ENCODE measurements at regions not wholly inside any gene's neighbourhood (a gene's known extent, or its start where the extent isn't known, plus 50 kb on each side); places are given as distances from the start of the nearest gene placed in this dataset. TPM values are rescaled to one million over a fixed set of nuclear protein-coding genes. Genes with fewer than 3 reads are reported as not detected.

DNA sequence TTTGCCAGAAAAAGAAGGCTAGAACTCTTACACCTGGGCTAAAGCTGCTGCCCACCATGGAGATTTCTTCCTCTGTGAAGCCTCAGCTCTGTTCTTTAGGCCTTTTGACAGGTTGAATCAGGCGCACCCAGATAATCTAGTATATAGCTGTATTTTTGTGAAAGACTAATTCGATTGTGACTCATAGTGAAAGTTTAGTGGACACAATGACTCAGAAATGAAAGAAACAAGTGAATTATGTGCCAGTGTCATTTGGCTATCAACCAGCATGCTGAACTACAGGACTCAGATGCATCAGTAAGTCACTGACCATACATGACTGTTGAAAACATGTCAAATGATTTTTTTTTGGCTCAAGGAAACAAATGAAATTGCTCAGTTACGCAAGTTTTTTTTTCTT is 425.4 kb downstream of the SLITRK2 start:
- H3K9me3 ChIP-seq, result no peaks in the 10 kb centered on the region
- ATAC-seq (no peak), DNase-seq (no peak)
- intact Hi-C loops (cut with DNase I, micrococcal nuclease), result no loop called here
- H3K36me3 ChIP-seq (ENCODE audit: low read depth), result no peaks in the 10 kb centered on the region
- H3K4me1 ChIP-seq (ENCODE audit: low read depth), result no peaks in the 10 kb centered on the region
- TF ChIP-seq, protein P1, sequence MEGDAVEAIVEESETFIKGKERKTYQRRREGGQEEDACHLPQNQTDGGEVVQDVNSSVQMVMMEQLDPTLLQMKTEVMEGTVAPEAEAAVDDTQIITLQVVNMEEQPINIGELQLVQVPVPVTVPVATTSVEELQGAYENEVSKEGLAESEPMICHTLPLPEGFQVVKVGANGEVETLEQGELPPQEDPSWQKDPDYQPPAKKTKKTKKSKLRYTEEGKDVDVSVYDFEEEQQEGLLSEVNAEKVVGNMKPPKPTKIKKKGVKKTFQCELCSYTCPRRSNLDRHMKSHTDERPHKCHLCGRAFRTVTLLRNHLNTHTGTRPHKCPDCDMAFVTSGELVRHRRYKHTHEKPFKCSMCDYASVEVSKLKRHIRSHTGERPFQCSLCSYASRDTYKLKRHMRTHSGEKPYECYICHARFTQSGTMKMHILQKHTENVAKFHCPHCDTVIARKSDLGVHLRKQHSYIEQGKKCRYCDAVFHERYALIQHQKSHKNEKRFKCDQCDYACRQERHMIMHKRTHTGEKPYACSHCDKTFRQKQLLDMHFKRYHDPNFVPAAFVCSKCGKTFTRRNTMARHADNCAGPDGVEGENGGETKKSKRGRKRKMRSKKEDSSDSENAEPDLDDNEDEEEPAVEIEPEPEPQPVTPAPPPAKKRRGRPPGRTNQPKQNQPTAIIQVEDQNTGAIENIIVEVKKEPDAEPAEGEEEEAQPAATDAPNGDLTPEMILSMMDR (IDR thresholded peaks at IDR 0.05), result no peak
- no peak overlapping the region for H3K4me3 ChIP-seq

DNA sequence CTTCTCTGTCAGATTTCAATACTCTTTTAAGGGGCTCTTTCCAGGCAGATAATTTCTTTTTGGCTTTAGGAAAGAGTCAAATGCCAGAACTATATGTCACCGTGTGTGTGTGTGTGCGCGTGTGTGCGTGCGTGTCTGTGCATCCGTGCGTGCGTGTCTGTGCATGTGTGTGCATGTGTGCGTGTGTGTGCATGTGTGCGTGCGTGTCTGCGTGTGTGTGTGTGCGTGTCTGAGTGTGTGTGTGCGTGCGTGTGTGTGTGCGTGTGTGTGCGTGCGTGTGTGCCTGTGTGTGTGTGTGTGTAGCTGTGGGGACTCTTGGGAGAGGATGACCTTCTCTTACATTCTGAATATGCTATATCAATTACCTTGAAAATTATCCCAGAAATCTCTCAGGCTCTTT is 441.6 kb downstream of the SLITRK2 start:
- Histone ChIP-seq H3K9me3 (no peaks in the 10 kb centered on the region), H3K4me1 (ENCODE audit: low read depth) (no peaks in the 10 kb centered on the region), H3K36me3 (ENCODE audit: low read depth) (no peaks in the 10 kb centered on the region), H3K4me3 (no peak overlapping the region)
- TF ChIP-seq, protein P1 (IDR thresholded peaks at IDR 0.05), result no peak
- intact Hi-C loops (cut with DNase I, micrococcal nuclease), result no loop called here
- ATAC-seq, result no peak
- no peak for DNase-seq

GRCh38 chrX:146264763-146265375 is 447.2 kb downstream of the SLITRK2 start:
- Histone ChIP-seq H3K9me3 (no peaks in the 10 kb centered on the region), H3K4me1 (ENCODE audit: low read depth) (no peaks in the 10 kb centered on the region), H3K4me3 (no peak overlapping the region), H3K36me3 (ENCODE audit: low read depth) (no peaks in the 10 kb centered on the region)
- ATAC-seq (no peak), DNase-seq (no peak)
- TF ChIP-seq, protein P1 (IDR thresholded peaks at IDR 0.05), result no peak
- intact Hi-C loops (cut with DNase I, micrococcal nuclease), result no loop called here

GRCh38 chrX:146278381-146278780 is 460.8 kb downstream of the SLITRK2 start:
- no peak overlapping the region for H3K4me3 ChIP-seq
- DNase-seq (peak in 1 of 3 donors; percentile 1), ATAC-seq (no peak)
- TF ChIP-seq, protein P1 (IDR thresholded peaks at IDR 0.05), result no peak
- no peaks in the 10 kb centered on the region for H3K36me3 ChIP-seq (ENCODE audit: low read depth)
- no peaks in the 10 kb centered on the region for H3K9me3 ChIP-seq
- H3K4me1 ChIP-seq (ENCODE audit: low read depth), result no peaks in the 10 kb centered on the region
- intact Hi-C loops (cut with DNase I, micrococcal nuclease), result no loop called here

Small RNA genes lying in the stretch of these regions (microRNA-seq; reads per million reads assigned to microRNA genes)
- not detected for gene MIR888
- gene MIR890, result not detected
- gene MIR891A, result 1.4 reads per million
- gene MIR891B, result not detected
- gene MIR892A, result not detected
- not detected for gene MIR892B
- not detected for gene MIR892C

Data from mucosa of descending colon (tissue), 3 donors.